NT2/D1 (cell line): ENCODE measurements at regions not wholly inside any gene's neighbourhood (a gene's known extent, or its start where the extent isn't known, plus 50 kb on each side); places are given as distances from the start of the nearest gene placed in this dataset.
"Not testable (repeated sequence)": the region's sequence is repeated elsewhere in the genome, so short reads cannot be mapped to it uniquely, and the experiment has no call there.

Experiments
- SUZ12 ChIP-seq: IDR thresholded peaks from 2 replicates; pipeline ENCODE4 v1.6.1; 2011; ENCODE audit not compliant: insufficient read length, insufficient read depth; ENCODE audit errors: extremely low read depth
- YY1 ChIP-seq: IDR thresholded peaks from 2 replicates; pipeline ENCODE4 v1.6.1; 2011; ENCODE audit not compliant: insufficient read length, insufficient read depth

- TF ChIP-seq YY1, SUZ12: not testable (repeated sequence)
These were observed 359.7 kb downstream of the TEX29 start for GRCh38 chr13:111680100-111680499.
